ENCODE measurements at regions not wholly inside any gene's neighbourhood (a gene's known extent, or its start where the extent isn't known, plus 50 kb on each side); places are given as distances from the start of the nearest gene placed in this dataset.

DNA sequence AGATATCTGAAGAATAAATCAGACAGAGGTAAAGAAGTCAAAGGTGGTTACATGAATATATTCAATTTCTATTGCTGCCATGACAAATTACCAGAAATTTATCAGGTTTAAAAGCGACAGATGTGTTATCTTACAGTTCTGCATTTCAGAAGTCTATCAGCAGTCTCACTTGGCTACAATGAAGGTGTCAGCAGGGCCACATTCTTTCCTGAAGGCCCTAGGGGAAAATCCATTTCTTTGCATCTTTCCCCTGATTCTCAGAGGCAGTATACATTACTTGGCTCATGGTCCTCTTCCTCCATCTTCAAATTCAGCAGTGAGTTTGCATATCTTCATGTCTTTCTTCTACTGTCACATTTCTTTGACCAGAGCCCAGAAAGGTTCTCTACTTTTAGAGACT, 145.8 kb upstream of the GULP1 start:
- no peaks in the 10 kb centered on the region for H3K36me3 ChIP-seq (ENCODE audit: control insufficient read depth in 3 of 3, insufficient read depth in 3 of 3, low read length in 3 of 3)
- no peak overlapping the region for H3K9ac ChIP-seq (ENCODE audit: low read depth in 1 of 3, low read length in 3 of 3)
- H3K27ac ChIP-seq (ENCODE audit: low read depth, low read length): no peak overlapping the region
- H3K4me3 ChIP-seq (ENCODE audit: low read length in 3 of 3): no peak overlapping the region
- H3K9me3 ChIP-seq (ENCODE audit: control insufficient read depth in 3 of 3, low read length in 3 of 3): no peaks in the 10 kb centered on the region
- no peaks in the 10 kb centered on the region for H3K27me3 ChIP-seq (ENCODE audit: control insufficient read depth in 3 of 3, insufficient read depth in 3 of 3, low read length in 3 of 3)
- H3K4me1 ChIP-seq (ENCODE audit: control insufficient read depth in 3 of 3, insufficient read depth in 3 of 3, low read length in 3 of 3): no peaks in the 10 kb centered on the region

DNA sequence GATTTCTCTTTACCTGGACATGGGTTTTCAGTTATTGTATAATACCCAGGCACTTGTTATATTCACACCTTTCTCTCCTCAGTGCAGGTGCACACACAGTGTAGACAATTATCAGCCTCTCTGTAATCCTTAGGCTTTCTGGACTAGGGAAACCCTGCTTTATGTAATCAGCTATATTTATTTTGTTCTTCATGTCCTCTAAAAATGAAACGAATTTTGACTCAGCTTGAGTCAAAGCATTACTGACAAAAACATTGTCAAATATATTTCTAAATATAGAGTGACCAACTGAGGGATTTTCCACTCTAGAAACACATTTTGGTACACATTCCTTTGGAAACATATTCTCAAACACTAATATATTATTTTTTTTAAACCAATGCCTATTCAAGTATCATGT, 144.8 kb upstream of the GULP1 start:
- Histone ChIP-seq H3K27me3 (ENCODE audit: control insufficient read depth in 3 of 3, insufficient read depth in 3 of 3, low read length in 3 of 3) (no peaks in the 10 kb centered on the region), H3K27ac (ENCODE audit: low read depth, low read length) (no peak overlapping the region), H3K9ac (ENCODE audit: low read depth in 1 of 3, low read length in 3 of 3) (no peak overlapping the region), H3K4me3 (ENCODE audit: low read length in 3 of 3) (no peak overlapping the region), H3K36me3 (ENCODE audit: control insufficient read depth in 3 of 3, insufficient read depth in 3 of 3, low read length in 3 of 3) (no peaks in the 10 kb centered on the region), H3K9me3 (ENCODE audit: control insufficient read depth in 3 of 3, low read length in 3 of 3) (no peaks in the 10 kb centered on the region), H3K4me1 (ENCODE audit: control insufficient read depth in 3 of 3, insufficient read depth in 3 of 3, low read length in 3 of 3) (no peaks in the 10 kb centered on the region)

DNA sequence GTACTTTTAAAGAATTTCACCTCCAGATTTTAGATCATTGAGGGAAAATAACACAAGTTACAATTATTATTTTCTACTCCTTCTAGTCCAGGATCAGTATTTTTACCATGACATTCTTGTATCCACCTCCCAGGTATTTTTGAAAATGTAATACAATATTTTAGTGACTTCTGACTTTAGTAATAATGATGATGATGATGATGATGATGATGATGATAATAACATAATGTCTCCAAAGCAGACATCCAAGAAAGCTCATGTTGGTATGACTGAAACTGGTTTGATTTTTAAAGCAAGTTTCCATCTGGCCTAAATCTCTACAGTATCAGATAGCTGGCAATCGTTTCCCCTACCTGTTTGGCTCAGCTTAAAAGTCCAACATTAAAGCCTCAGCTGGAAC, 140.0 kb upstream of the GULP1 start:
- Histone ChIP-seq H3K27ac (ENCODE audit: low read depth, low read length) (no peak overlapping the region), H3K4me3 (ENCODE audit: low read length in 3 of 3) (no peak overlapping the region), H3K9ac (ENCODE audit: low read depth in 1 of 3, low read length in 3 of 3) (no peak overlapping the region), H3K36me3 (ENCODE audit: control insufficient read depth in 3 of 3, insufficient read depth in 3 of 3, low read length in 3 of 3) (no peaks in the 10 kb centered on the region), H3K27me3 (ENCODE audit: control insufficient read depth in 3 of 3, insufficient read depth in 3 of 3, low read length in 3 of 3) (no peaks in the 10 kb centered on the region), H3K4me1 (ENCODE audit: control insufficient read depth in 3 of 3, insufficient read depth in 3 of 3, low read length in 3 of 3) (no peaks in the 10 kb centered on the region), H3K9me3 (ENCODE audit: control insufficient read depth in 3 of 3, low read length in 3 of 3) (no peaks in the 10 kb centered on the region)

DNA sequence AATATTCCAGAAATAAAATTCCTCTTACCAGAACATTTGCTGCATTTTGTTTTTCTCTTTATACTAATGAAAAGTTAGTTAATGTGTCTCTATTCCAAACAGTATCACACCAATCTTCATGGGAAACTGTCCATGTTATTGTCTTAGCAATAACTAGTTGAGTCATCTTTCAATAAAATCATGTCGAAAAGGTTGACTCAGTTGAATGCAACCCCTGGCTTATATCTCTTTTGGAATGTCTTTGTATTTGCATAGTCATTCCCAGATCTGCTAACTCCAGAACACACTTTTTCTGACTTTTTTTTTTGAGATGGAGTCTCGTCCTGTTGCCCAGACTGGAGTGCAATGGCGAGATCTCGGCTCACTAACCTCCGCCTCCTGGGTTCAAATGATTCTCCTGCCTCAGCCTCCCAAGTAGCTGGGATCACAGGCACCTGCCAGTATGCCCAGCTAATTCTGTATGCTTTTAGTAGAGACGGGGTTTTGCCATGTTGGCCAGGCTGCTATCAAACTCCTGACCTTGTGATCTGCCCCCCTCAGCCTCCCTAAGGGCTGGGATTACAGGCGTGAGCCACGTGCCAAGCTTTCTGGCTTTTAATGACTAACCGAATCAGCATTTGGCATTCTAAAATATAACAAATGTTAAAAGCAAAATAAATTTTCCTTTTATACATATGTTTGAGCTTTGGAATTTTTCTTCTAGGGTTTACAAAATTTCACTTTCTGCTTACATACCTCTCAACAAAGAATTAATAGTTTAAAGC, 133.2 kb upstream of the GULP1 start:
- no peak overlapping the region for H3K9ac ChIP-seq (ENCODE audit: low read depth in 1 of 3, low read length in 3 of 3)
- no peak overlapping the region for H3K27ac ChIP-seq (ENCODE audit: low read depth, low read length)
- no peaks in the 10 kb centered on the region for H3K27me3 ChIP-seq (ENCODE audit: control insufficient read depth in 3 of 3, insufficient read depth in 3 of 3, low read length in 3 of 3)
- no peaks in the 10 kb centered on the region for H3K9me3 ChIP-seq (ENCODE audit: control insufficient read depth in 3 of 3, low read length in 3 of 3)
- no peaks in the 10 kb centered on the region for H3K4me1 ChIP-seq (ENCODE audit: control insufficient read depth in 3 of 3, insufficient read depth in 3 of 3, low read length in 3 of 3)
- H3K36me3 ChIP-seq (ENCODE audit: control insufficient read depth in 3 of 3, insufficient read depth in 3 of 3, low read length in 3 of 3): no peaks in the 10 kb centered on the region
- H3K4me3 ChIP-seq (ENCODE audit: low read length in 3 of 3): no peak overlapping the region

- H3K27me3 ChIP-seq (ENCODE audit: control insufficient read depth in 3 of 3, insufficient read depth in 3 of 3, low read length in 3 of 3): no peaks in the 10 kb centered on the region
- no peak overlapping the region for H3K9ac ChIP-seq (ENCODE audit: low read depth in 1 of 3, low read length in 3 of 3)
- no peaks in the 10 kb centered on the region for H3K4me1 ChIP-seq (ENCODE audit: control insufficient read depth in 3 of 3, insufficient read depth in 3 of 3, low read length in 3 of 3)
- no peak overlapping the region for H3K4me3 ChIP-seq (ENCODE audit: low read length in 3 of 3)
- H3K9me3 ChIP-seq (ENCODE audit: control insufficient read depth in 3 of 3, low read length in 3 of 3): no peaks in the 10 kb centered on the region
- H3K27ac ChIP-seq (ENCODE audit: low read depth, low read length): no peak overlapping the region
- H3K36me3 ChIP-seq (ENCODE audit: control insufficient read depth in 3 of 3, insufficient read depth in 3 of 3, low read length in 3 of 3): no peaks in the 10 kb centered on the region
These were observed 132.2 kb upstream of the GULP1 start for GRCh38 chr2:188159484-188159883.

DNA sequence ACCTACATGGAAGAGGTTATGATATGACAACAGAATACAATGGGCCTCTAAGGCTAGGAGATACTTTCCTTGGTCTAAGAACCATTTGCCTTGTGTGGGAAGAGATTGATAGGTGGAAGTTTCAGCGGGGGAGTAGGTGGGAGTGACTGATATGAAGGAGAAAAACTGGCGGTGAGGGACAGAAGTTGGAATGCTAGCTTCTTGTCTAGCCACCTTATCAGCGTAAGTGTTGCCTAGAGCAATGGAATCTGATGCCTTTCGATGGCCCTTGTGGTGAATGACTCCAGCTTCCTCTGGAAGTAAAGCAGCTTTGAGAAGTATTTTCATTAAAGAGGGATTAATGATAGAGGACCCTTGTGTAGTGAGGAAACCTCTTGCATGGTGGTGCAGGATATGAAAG, 121.3 kb upstream of the GULP1 start:
- Histone ChIP-seq H3K36me3 (ENCODE audit: control insufficient read depth in 3 of 3, insufficient read depth in 3 of 3, low read length in 3 of 3) (no peaks in the 10 kb centered on the region), H3K27ac (ENCODE audit: low read depth, low read length) (no peak overlapping the region), H3K4me3 (ENCODE audit: low read length in 3 of 3) (no peak overlapping the region), H3K4me1 (ENCODE audit: control insufficient read depth in 3 of 3, insufficient read depth in 3 of 3, low read length in 3 of 3) (no peaks in the 10 kb centered on the region), H3K9me3 (ENCODE audit: control insufficient read depth in 3 of 3, low read length in 3 of 3) (no peaks in the 10 kb centered on the region), H3K9ac (ENCODE audit: low read depth in 1 of 3, low read length in 3 of 3) (no peak overlapping the region), H3K27me3 (ENCODE audit: control insufficient read depth in 3 of 3, insufficient read depth in 3 of 3, low read length in 3 of 3) (no peaks in the 10 kb centered on the region)

DNA sequence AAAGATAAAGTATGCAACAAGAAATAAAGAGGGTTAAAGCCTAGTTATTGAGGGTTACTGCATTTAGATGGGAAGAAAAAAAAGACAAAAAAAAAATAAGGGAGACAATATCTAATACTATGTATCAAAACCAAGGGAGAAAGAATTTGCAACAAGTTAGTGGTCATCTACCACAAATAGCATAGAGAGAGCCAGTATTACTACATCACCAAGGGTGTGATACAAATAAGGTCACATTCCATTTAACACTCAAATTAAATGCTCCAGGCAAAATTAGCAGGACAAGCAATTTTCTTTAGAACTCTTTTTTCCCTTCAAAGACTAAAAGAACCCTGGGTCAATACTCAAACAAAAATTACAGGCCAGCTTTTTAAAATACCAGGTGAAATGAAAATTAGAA, 115.1 kb upstream of the GULP1 start:
- Histone ChIP-seq H3K27me3 (ENCODE audit: control insufficient read depth in 3 of 3, insufficient read depth in 3 of 3, low read length in 3 of 3) (no peaks in the 10 kb centered on the region), H3K4me1 (ENCODE audit: control insufficient read depth in 3 of 3, insufficient read depth in 3 of 3, low read length in 3 of 3) (no peaks in the 10 kb centered on the region), H3K4me3 (ENCODE audit: low read length in 3 of 3) (no peak overlapping the region), H3K27ac (ENCODE audit: low read depth, low read length) (no peak overlapping the region), H3K36me3 (ENCODE audit: control insufficient read depth in 3 of 3, insufficient read depth in 3 of 3, low read length in 3 of 3) (no peaks in the 10 kb centered on the region), H3K9ac (ENCODE audit: low read depth in 1 of 3, low read length in 3 of 3) (no peak overlapping the region), H3K9me3 (ENCODE audit: control insufficient read depth in 3 of 3, low read length in 3 of 3) (peaks cover 0 to 3% (median 0%) of the 10 kb centered on the region in 3 donors)

DNA sequence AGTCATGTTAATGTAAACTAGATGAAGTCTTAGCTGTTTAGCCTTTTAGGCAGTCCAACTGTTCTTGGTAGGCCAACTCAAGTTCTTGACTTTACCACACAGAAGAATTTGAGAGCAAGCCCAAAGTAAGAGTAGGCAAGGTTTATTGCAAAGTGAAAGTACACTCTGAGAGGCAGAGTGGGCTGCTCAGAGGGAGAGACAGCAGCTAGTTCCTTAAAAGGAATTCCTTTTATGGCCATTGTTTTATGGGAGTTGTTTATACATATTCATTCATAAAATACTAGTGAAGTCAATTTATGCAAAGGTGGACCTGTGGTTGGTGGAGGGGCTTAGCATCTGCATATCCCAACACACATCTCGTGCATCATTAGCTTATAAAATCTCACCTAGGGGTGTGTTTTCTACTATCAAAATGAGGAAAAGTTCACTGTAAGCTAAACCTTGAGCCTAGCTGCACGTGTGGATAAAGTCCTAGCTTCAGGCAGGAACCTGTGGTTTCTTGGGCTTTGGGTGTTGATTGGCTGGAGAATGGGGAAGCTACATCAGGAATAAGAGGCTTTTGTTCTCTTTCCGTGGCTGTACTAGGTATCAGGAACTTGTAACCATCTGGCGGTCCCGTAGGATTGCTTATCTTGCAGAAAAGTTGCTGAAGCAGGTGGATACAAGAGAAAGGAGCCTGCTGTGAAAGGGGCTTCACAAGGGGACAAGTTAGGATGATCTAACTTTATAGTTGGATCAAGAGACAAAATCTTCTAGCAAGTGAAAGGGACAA, 110.4 kb upstream of the GULP1 start:
- Histone ChIP-seq H3K4me3 (ENCODE audit: low read length in 3 of 3) (no peak overlapping the region), H3K4me1 (ENCODE audit: control insufficient read depth in 3 of 3, insufficient read depth in 3 of 3, low read length in 3 of 3) (no peaks in the 10 kb centered on the region), H3K27ac (ENCODE audit: low read depth, low read length) (no peak overlapping the region), H3K9me3 (ENCODE audit: control insufficient read depth in 3 of 3, low read length in 3 of 3) (peaks cover 0 to 3% (median 0%) of the 10 kb centered on the region in 3 donors), H3K36me3 (ENCODE audit: control insufficient read depth in 3 of 3, insufficient read depth in 3 of 3, low read length in 3 of 3) (no peaks in the 10 kb centered on the region), H3K27me3 (ENCODE audit: control insufficient read depth in 3 of 3, insufficient read depth in 3 of 3, low read length in 3 of 3) (no peaks in the 10 kb centered on the region), H3K9ac (ENCODE audit: low read depth in 1 of 3, low read length in 3 of 3) (no peak overlapping the region)

- Histone ChIP-seq H3K36me3 (ENCODE audit: control insufficient read depth in 3 of 3, insufficient read depth in 3 of 3, low read length in 3 of 3) (no peaks in the 10 kb centered on the region), H3K9ac (ENCODE audit: low read depth in 1 of 3, low read length in 3 of 3) (no peak overlapping the region), H3K4me1 (ENCODE audit: control insufficient read depth in 3 of 3, insufficient read depth in 3 of 3, low read length in 3 of 3) (no peaks in the 10 kb centered on the region), H3K27me3 (ENCODE audit: control insufficient read depth in 3 of 3, insufficient read depth in 3 of 3, low read length in 3 of 3) (no peaks in the 10 kb centered on the region), H3K9me3 (ENCODE audit: control insufficient read depth in 3 of 3, low read length in 3 of 3) (peaks cover 0 to 3% (median 0%) of the 10 kb centered on the region in 3 donors), H3K4me3 (ENCODE audit: low read length in 3 of 3) (no peak overlapping the region), H3K27ac (ENCODE audit: low read depth, low read length) (no peak overlapping the region)
These were observed 109.8 kb upstream of the GULP1 start for GRCh38 chr2:188181884-188182283.

DNA sequence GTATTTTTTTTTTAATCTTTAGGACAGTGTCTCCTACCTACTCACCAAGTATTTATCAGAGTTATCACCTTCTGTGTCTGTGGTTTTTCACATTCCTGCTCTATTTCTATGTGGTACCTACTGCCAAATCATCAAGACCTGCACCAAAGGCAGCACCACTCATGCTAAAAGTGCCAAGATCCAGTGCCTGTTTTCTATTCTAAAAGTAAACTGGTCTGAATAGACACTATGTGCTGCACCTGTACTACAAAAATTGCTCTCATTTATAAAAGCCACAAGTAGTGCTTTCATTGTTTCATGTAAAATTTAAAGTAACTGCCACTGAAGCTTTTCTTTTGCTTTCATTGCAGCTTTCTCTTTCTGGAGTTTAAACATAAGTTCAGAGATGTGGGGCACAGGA, 103.9 kb upstream of the GULP1 start:
- Histone ChIP-seq H3K36me3 (ENCODE audit: control insufficient read depth in 3 of 3, insufficient read depth in 3 of 3, low read length in 3 of 3) (no peaks in the 10 kb centered on the region), H3K9ac (ENCODE audit: low read depth in 1 of 3, low read length in 3 of 3) (no peak overlapping the region), H3K9me3 (ENCODE audit: control insufficient read depth in 3 of 3, low read length in 3 of 3) (no peaks in the 10 kb centered on the region), H3K27ac (ENCODE audit: low read depth, low read length) (no peak overlapping the region), H3K27me3 (ENCODE audit: control insufficient read depth in 3 of 3, insufficient read depth in 3 of 3, low read length in 3 of 3) (no peaks in the 10 kb centered on the region), H3K4me1 (ENCODE audit: control insufficient read depth in 3 of 3, insufficient read depth in 3 of 3, low read length in 3 of 3) (no peaks in the 10 kb centered on the region), H3K4me3 (ENCODE audit: low read length in 3 of 3) (no peak overlapping the region)

Data from skeletal muscle tissue (tissue), 3 donors.